Activated naive CD4-positive, alpha-beta T cell treated with anti-CD3 and anti-CD28 coated beads, Interleukin-2, amount 10 ng/mL, durations not matched to agents 7 days and 5 days (primary cell): ENCODE measurements at regions not wholly inside any gene's neighbourhood (a gene's known extent, or its start where the extent isn't known, plus 50 kb on each side); places are given as distances from the start of the nearest gene placed in this dataset.
"Not testable (repeated sequence)": the region's sequence is repeated elsewhere in the genome, so short reads cannot be mapped to it uniquely, and the experiment has no call there.

Source experiments
- CTCF ChIA-PET: fragments of 350-600 bp; sonication (Branson Sonifier 250); formaldehyde crosslinking; loops from one replicate; lab custom pipeline; 2021; ENCODE audit warnings: antibody characterized with exemption; lab: Charles Lee
- DNase-seq: peaks from one replicate; pipeline ENCODE4 v3.0.0-alpha.2; 2020
- H3K27ac Mint-ChIP-seq: one replicate; pipeline ENCODE4 v1.8.0; 2021; ENCODE audit warnings: mild to moderate bottlenecking, moderate library complexity, mixed read lengths
- H3K27me3 Mint-ChIP-seq: one replicate; pipeline ENCODE4 v1.8.0; 2021; ENCODE audit warnings: mild to moderate bottlenecking, mixed read lengths
- H3K36me3 Mint-ChIP-seq: one replicate; pipeline ENCODE4 v1.8.0; 2021; ENCODE audit warnings: mixed read lengths
- H3K4me1 Mint-ChIP-seq: one replicate; pipeline ENCODE4 v1.8.0; 2021; ENCODE audit warnings: mixed read lengths
- H3K4me3 Mint-ChIP-seq: one replicate; pipeline ENCODE4 v1.8.0; 2021; ENCODE audit warnings: mild to moderate bottlenecking, moderate library complexity, mixed read lengths
- H3K9me3 Mint-ChIP-seq: one replicate; pipeline ENCODE4 v1.8.0; 2021; ENCODE audit warnings: mixed read lengths

- Mint-ChIP-seq H3K4me3 (no peak overlapping the region), H3K27ac (no peak overlapping the region), H3K27me3 (peaks cover 59% of the 10 kb centered on the region), H3K36me3 (no peaks in the 10 kb centered on the region), H3K4me1 (peaks cover 14% of the 10 kb centered on the region), H3K9me3 (no peaks in the 10 kb centered on the region)
- CTCF ChIA-PET: no interaction called here
- DNase-seq: no peak
Measured at GRCh38 chr17:77285594-77286390, 145.0 kb downstream of the SEC14L1 start.

DNA sequence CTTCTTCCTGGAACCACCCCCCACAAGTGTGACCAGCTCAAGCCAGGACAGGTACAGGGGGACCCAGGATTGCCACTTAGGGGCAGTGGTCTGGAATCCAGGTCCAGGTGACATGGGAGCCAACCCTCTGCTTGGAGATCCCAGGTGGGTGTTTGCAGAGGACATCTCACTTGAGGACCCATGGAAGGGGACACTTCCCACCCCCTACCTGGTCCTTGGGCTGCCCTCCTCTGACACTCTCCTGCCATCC, 145.5 kb downstream of the SEC14L1 start:
- CTCF ChIA-PET: no interaction called here
- Mint-ChIP-seq H3K4me1 (peaks cover 14% of the 10 kb centered on the region), H3K27me3 (peaks cover 57% of the 10 kb centered on the region), H3K36me3 (no peaks in the 10 kb centered on the region), H3K9me3 (no peaks in the 10 kb centered on the region), H3K4me3 (no peak overlapping the region), H3K27ac (no peak overlapping the region)
- no peak for DNase-seq

- CTCF ChIA-PET: interaction anchor here (1.0 kb wide), 1 partner anchor 20 kb away, joined by 3 read pairs; no protein-coding TSS in a partner anchor
- Mint-ChIP-seq H3K27ac (no peak overlapping the region), H3K4me3 (no peak overlapping the region), H3K36me3 (no peaks in the 10 kb centered on the region), H3K27me3 (peaks cover 54% of the 10 kb centered on the region), H3K4me1 (peaks cover 11% of the 10 kb centered on the region), H3K9me3 (no peaks in the 10 kb centered on the region)
- DNase-seq: no peak
Measured at GRCh38 chr17:77286641-77287431, 146.1 kb downstream of the SEC14L1 start.

- Mint-ChIP-seq H3K4me1 (peaks cover 4% of the 10 kb centered on the region), H3K9me3 (no peaks in the 10 kb centered on the region), H3K27me3 (peaks cover 50% of the 10 kb centered on the region), H3K4me3 (no peak overlapping the region), H3K36me3 (no peaks in the 10 kb centered on the region), H3K27ac (no peak overlapping the region)
- CTCF ChIA-PET: interaction anchor here (1.0 kb wide), 1 partner anchor 20 kb away, joined by 3 read pairs; no protein-coding TSS in a partner anchor
- no peak for DNase-seq
Measured at GRCh38 chr17:77287432-77288068, 146.8 kb downstream of the SEC14L1 start.

DNA sequence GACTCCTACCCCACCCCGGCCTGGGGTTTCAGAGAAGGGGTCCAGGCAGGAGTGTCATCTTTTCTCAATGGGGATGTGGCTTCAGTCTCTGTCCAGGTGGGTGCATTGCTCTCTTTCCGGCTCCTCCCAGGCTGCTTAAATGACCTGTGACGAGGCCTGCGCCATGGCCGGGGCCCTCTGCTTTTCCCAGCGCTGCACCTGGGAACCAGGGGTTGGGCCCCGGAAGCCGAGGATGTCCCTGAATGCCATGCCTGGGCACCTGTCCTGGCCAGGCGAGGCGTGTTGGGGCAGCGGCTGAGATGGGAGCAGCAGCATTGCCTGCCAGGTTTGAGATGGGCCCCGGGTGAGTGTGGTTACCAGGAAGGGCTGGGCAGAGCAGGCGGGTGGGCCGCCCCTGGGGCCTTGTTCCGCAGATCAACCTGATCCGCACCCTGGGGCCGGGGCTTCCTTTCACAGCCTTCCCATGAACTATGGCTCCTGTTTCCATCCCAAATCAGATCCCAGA, 147.4 kb downstream of the SEC14L1 start:
- H3K27me3 Mint-ChIP-seq: peaks cover 44% of the 10 kb centered on the region
- DNase-seq: no peak
- CTCF ChIA-PET: no interaction called here
- no peaks in the 10 kb centered on the region for H3K36me3 Mint-ChIP-seq
- no peak overlapping the region for H3K27ac Mint-ChIP-seq
- no peak overlapping the region for H3K4me3 Mint-ChIP-seq
- H3K9me3 Mint-ChIP-seq: no peaks in the 10 kb centered on the region
- peaks cover 4% of the 10 kb centered on the region for H3K4me1 Mint-ChIP-seq

GRCh38 chr17:77290759-77291558, 150.2 kb downstream of the SEC14L1 start:
- H3K27ac Mint-ChIP-seq, DNase-seq, H3K36me3 Mint-ChIP-seq, H3K4me1 Mint-ChIP-seq, CTCF ChIA-PET, H3K4me3 Mint-ChIP-seq, H3K9me3 Mint-ChIP-seq: not testable (repeated sequence)
- peaks cover 25% of the 10 kb centered on the region for H3K27me3 Mint-ChIP-seq

DNA sequence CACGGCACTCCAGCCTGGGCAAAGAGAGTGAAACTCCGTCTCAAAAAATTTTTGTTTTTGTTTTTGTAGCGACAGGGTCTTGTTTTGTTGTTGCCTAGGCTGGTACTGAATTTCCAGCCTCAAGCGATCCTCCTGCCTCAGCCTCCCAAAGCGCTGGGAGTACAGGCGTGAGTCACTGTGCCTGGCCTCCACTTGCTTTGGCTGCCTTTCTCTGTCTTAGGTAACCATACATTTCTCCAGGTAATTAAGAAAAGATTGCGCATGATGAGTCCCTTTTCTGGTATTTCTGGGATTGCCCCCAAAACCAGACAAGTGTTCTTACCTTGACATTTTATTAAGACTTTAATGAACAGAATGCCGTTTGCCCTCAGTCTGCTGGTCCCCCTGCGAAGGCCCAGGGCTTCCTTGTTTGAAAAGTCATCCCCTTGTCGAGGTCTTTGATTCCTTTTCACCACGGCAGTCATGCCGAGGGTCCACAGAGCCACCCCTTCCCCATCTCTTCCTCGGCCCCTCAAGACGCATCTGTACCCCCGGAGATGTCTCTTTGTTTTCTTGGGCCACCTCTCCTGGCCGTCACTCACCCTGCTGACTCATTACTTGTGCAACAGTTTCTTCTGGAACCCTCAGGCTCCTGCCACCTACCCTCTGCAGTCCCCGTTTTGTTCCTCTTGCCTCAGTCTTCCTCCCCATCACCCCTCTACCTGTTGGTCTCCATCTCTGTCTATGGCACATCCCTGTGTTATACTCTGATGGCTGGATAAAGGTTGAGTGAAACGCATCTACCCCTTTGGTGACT, 151.0 kb downstream of the SEC14L1 start:
- no peaks in the 10 kb centered on the region for H3K9me3 Mint-ChIP-seq
- CTCF ChIA-PET: no interaction called here
- peaks cover 18% of the 10 kb centered on the region for H3K27me3 Mint-ChIP-seq
- DNase-seq: no peak
- H3K27ac Mint-ChIP-seq: no peak overlapping the region
- no peak overlapping the region for H3K4me3 Mint-ChIP-seq
- H3K4me1 Mint-ChIP-seq: peaks cover 4% of the 10 kb centered on the region
- H3K36me3 Mint-ChIP-seq: no peaks in the 10 kb centered on the region

GRCh38 chr17:77294761-77295160, 154.0 kb downstream of the SEC14L1 start:
- Mint-ChIP-seq H3K4me1 (peaks cover 3% of the 10 kb centered on the region), H3K9me3 (no peaks in the 10 kb centered on the region), H3K27me3 (peaks cover 20% of the 10 kb centered on the region), H3K4me3 (no peak overlapping the region), H3K36me3 (no peaks in the 10 kb centered on the region), H3K27ac (no peak overlapping the region)
- DNase-seq: no peak
- CTCF ChIA-PET: no interaction called here

DNA sequence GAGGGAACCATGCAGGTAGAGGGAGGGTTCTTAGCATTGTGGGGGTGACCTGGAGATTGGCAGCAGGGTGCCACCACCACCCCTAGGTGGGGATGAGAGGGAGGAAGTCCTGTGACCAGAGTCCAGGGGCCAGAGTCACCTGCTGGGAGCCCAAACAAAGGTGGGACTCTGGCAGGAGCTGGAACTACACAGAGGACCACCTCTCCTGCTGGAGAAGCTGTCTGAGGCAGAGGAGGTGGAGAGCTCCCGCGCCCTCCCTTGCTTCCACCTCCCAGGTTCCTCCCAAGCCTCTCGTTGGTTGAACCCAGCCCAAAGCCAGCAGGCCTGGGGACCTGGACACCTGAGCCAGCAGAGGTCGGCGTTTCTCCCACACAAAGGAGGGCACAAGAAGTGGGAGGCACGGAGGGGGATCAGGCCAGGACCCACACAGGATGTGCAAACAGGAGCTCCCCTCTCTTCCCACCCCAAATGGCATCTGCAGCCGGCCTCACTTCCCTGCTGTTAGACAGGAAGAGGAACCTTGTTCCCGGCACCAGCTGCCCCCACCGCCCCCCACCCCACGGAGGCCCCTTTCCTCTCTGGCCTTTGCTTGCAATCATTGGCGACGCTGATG, 154.6 kb downstream of the SEC14L1 start:
- no peak overlapping the region for H3K27ac Mint-ChIP-seq
- H3K4me1 Mint-ChIP-seq: no peaks in the 10 kb centered on the region
- no peaks in the 10 kb centered on the region for H3K36me3 Mint-ChIP-seq
- H3K27me3 Mint-ChIP-seq: peaks cover 26% of the 10 kb centered on the region
- H3K4me3 Mint-ChIP-seq: no peak overlapping the region
- CTCF ChIA-PET: no interaction called here
- H3K9me3 Mint-ChIP-seq: no peaks in the 10 kb centered on the region
- DNase-seq: no peak

- Mint-ChIP-seq H3K4me3 (no peak overlapping the region), H3K4me1 (no peaks in the 10 kb centered on the region), H3K27ac (no peak overlapping the region), H3K9me3 (no peaks in the 10 kb centered on the region), H3K27me3 (peaks cover 30% of the 10 kb centered on the region), H3K36me3 (no peaks in the 10 kb centered on the region)
- DNase-seq: no peak
- CTCF ChIA-PET: no interaction called here
Measured at GRCh38 chr17:77296769-77297409, 156.1 kb downstream of the SEC14L1 start.

DNA sequence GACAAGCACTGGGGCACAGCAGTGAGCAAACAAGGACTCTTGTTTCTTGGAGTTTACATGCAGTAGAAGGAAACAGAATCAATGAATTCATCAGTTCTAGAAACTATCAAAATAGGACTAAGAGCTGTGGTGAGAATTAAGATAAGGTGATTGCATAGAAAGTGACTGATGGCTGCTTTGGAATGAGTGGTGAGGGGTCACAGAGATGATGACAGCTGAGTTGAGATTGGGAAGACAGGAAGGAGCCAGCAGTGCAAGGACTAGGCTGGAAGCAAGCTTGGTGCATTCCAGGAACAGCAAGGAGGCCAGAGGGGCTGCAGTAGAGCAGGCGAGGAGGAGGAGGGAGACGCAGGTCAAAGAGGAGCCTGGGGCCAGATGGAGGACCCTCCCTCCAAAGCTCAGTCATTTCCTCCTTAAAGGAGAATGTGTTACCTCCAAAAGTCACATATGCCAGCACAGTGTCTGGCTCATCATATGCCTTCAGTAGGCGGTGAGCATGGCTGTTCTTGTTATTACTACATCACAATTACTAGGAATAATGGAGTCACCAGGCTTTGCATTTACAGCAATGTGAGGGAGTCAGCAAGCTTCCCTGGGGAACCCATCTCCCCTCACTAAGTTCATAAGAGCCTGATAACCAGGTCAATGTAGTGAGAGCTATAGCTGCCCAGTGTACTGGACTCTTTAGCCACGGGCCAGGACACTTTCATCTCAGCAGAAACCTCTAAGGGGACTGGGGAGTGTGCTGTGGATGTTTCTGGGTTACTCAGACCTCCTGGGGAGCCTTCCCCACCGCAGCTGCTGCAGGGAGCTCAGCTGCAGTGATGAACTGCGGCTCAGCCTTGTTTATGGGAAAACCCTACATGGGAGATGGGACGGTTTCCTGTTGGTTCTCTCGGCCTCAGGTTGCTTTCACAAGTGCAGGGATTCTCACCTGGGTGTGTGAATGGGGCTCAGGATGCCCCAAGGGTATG, 157.2 kb downstream of the SEC14L1 start:
- Mint-ChIP-seq H3K36me3 (no peaks in the 10 kb centered on the region), H3K4me3 (no peak overlapping the region), H3K9me3 (no peaks in the 10 kb centered on the region), H3K27ac (no peak overlapping the region), H3K4me1 (no peaks in the 10 kb centered on the region), H3K27me3 (peaks cover 27% of the 10 kb centered on the region)
- no peak for DNase-seq
- CTCF ChIA-PET: no interaction called here

DNA sequence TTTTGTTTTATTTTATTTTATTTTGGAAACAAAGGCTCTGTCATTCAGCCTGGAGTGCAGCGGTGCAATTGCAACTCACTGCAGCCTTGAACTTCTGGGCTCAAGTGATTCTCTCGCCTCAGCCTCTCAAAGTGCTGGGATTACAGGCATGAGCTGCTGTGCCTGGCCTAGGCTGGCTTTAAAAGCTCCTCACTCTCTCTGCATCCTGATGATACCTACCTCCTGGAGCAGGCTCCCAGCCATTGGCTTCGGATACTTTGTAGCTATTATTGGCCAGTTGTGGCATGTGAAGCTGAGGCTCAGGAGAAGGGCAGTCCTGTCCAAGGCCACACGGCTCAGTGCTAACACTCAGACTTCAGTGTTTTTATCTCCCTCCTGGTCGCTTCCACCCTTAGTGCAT, 158.0 kb downstream of the SEC14L1 start:
- CTCF ChIA-PET: no interaction called here
- DNase-seq: no peak
- Mint-ChIP-seq H3K4me1 (no peaks in the 10 kb centered on the region), H3K27ac (no peak overlapping the region), H3K4me3 (no peak overlapping the region), H3K36me3 (no peaks in the 10 kb centered on the region), H3K27me3 (peaks cover 30% of the 10 kb centered on the region), H3K9me3 (no peaks in the 10 kb centered on the region)
